ENCODE measurements at regions not wholly inside any gene's neighbourhood (a gene's known extent, or its start where the extent isn't known, plus 50 kb on each side); places are given as distances from the start of the nearest gene placed in this dataset.
"Not testable (repeated sequence)": the region's sequence is repeated elsewhere in the genome, so short reads cannot be mapped to it uniquely, and the experiment has no call there.

DNA sequence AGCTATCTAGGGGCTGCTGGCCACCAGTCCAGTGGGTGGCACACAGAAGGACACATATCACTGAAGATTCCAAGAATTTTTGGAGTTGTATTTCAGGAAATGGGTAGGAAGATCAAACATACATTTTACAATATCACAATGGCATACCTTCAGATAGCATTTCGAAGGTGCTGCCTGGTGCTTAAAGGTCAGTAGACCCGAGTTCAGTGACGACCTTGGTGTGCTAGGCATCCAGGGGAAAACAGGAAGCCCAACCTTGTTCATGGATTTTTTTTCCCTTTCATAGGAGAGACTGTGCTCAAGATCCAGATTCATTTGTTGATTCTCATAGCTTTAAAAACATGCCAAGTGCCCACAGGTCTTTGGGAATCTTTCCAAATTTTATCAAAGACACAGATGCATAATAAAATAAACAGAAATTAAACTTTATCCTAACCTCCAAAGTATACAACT lies 51.0 kb upstream of the RCBTB2 start:
- DNase-seq (ENCODE audit: low read depth, low spot score): no peak

DNA sequence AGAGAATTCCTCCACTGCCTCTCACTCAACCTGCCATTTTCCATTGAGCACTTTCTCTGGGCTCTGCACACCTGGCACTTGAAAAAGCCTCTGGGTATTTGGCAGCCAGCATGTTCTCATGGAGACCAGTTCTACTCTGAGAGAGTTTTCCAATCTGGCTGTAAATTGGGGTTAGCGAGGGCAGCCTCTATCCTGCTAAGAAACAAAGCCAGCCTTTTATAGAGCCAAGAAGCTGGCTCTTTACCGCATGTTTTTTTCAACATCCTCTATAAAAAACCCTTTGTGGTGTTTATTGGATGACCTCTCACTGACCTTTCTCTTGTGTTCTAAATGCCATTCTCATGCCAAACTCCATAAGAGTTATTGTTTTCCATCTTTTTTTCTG lies 52.6 kb upstream of the RCBTB2 start:
- no peak for DNase-seq (ENCODE audit: low read depth, low spot score)

DNA sequence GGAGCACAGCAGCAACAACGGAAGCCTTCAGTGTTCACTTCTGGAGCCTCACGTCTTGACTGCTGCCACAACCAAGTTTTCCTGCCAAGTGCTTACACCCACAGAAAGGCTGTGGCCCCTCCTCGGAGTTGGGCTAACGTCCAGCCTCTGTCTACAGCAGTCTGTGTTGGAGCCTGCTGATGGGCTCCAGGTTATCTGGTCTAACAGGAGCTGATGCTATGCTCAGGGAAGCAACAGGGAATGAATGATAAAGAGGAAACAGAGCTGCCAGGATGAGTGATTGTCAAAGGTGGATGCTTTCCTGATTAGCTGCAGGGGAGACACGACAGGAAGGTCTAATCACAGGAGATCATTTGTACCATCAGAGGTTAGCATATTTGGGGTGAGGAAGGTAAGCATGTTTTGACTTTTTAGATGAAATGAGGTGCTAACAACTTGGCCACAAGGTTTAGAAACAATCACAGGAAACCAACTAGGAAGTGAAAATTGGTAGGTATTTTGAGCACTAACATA lies 53.8 kb upstream of the RCBTB2 start:
- DNase-seq (ENCODE audit: low read depth, low spot score): no peak

DNA sequence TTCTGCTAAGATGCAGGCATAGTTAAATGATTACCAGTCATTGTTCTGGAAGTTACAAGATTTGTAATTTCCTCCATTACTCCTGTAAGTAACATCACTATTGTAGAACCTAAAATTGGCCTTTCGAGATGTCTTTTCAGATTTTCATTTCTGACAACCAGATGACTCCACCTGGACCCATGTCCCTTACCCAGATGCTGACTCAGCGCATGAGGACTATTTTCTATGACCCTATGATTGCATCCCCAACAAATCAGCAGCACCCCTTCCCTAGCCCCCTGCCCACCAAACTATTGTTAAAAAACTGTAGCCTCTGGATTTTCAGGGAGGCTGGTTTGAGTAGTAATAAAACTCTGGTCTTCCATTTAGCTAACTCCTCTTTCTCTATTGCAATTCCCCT lies 55.2 kb upstream of the RCBTB2 start:
- no peak for DNase-seq (ENCODE audit: low read depth, low spot score)

DNA sequence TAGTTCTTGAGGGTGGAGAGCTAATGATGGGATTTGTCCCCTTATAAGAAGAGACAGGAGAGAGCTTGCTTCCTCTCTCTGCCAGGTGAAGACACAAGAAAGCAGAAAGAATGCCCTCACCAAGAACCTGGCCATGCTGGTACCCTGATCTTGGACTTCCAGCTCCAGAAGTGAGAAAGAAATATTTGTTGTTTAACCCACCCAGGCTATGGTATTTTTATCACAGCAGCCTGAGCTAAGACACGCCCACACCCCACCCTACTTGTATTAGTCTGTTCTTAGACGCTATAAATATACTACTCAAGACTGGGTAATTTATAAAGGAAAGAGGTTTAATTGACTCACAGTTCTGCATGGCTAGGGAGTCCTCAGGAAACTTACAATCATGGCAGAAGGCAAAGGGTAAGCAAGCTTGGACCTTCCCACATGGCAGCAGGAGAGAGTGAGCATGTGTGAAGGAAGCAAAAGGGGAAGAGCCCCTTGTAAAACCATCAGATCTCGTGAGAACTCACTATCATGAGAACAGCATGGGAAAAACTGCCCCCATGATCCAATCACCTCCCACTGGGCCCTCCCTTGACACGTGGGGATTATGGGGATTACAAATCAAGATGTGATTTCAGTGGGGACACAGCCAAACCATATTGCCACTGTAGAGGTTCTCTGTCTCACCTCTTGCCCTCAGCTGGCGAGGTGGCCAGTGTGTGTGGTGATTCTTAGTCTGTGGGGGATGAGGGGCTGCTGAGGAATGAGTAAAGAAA lies 57.4 kb upstream of the RCBTB2 start:
- DNase-seq (ENCODE audit: low read depth, low spot score): no peak

DNA sequence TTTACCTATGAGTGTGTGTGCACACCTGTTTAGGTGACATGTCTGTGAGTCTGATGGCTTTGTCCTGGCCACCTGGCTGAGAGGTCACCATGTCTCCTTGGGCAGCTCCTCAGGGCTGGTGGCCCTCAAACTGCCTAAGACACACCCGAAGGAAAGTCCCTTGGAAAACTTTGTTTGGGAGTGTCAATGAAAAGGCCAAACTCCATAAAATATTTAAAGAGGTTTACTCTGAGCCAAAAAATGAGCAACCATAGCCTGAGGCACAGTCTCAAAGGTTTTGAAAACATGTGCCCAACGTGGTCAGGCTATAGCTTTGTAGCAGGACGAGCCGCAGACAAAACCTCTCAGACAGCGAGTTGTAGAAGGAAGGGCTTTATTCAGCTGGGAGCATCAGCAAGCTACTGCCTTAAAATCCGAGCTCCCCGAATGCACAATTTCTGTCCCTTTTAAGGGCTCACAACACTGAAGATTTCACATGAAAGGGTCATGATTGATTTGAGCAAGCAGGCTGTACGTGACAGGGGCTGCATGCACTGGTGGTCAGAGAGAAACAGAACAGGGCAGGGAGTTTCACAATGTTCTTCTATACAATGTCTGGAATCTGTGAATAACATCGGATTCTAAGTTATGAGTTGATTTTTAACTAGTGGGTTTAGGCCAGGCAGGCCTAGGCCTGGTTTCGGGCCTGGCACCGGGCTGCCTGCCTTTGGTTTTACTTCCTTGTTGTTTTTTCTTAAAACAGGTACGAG lies 58.4 kb upstream of the RCBTB2 start:
- not testable (repeated sequence) for DNase-seq (ENCODE audit: low read depth, low spot score)

DNA sequence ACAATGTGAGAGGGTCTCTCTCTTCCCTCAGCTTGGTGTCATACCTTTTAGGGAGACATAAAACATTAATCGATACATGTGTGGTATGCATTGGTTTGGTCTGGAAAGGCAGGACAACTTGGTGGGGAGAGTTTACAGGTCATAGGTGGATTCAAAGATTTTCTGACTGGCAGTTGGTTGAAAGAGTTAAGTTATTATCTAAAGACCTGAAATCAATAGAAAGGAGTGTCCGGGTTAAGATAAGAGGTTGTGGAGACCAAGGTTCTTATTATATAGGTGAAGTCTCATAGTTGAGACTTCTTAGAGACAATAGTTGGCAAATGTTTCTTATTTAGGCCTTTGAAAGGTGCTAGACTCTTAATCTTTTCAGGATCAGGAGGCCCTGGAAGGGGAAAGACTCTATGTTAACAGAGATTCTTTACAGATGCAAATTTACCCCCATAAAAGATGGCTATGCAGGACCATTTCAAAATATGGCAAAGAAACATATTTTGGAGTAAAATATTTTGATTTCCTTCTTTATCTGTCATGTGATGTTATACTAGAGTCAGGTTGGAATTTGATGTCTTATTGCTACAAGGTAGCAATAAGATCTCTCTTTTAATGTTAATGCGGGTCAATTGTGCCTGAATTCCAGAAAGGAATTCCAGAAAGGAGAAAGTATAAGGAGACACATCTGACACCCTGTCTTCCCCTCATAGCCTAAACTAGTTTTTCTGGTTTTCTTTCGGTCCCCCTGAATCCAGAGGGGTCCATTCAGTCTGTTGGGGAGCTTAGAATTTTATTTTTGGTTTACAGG lies 59.2 kb upstream of the RCBTB2 start:
- no peak for DNase-seq (ENCODE audit: low read depth, low spot score)

DNA sequence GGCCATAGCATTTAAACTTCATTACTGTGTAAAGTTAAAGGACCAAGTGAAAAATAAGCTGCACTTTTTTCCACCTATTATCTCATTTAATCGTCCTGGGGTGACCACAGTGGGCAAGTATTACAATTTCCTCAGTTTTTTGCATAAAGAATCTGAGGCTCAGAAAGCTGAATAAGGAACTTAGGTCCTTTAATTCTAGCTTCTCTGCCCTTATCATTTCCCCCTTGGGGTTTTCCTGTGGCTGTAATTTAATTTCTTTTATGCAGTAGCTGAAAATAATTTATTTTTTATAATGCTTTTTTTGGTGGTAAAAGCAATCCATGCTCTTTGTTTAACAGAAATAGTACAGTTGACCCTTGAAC lies 59.8 kb upstream of the RCBTB2 start:
- DNase-seq (ENCODE audit: low read depth, low spot score): no peak

DNA sequence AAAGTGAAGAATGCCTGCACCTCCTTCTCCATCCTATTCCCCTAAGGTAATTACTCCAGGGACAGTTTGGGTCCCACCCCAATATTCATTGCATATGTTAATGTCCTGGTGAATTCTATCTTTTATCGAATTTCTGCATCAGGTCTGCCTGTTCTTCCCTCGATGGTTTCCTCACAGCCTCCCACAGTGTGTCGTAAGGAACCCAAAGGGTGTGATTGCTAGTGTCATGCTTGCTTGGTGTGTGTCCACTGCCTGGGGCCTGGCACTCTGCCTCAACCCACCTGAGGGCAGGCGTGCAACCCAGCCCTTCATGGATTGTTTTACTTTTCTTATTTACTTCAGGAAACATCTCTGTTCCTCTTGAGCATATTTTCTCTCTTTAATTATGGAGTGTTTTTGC lies 60.2 kb upstream of the CYSLTR2 start:
- DNase-seq (ENCODE audit: low read depth, low spot score): no peak

DNA sequence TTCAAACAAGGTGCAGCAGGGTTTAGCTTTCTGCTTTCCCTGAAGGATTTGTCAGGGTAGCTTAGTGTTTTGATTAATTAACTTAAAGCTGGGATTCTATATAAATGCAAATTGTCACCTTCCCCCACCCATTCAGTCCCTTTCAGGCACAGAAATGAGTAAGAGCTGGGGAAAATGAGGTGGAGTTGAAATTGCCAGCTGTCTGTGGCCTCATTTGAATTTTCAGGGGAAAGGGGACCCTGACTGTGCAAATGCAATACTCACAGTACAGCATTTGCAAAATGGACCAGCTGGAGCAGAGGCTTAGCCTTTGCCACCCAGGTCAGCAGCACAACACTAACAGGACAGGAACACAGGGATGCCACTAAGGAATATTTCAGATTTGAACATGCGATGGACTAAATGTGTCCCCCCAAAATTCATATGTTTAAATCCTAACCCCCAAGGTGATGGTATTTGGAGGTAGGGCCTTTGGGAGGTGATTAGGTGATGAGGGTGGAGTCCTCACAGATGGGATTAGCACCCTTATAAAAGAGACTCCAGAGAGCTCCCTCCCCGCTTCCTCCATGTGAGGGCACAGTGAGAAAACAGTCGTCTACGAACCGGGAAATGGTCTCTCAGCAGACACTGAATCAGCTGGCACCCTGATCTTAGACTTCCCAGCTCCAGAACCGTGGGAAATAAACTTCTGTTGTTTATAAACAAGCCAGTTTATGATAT lies 59.5 kb upstream of the CYSLTR2 start:
- DNase-seq (ENCODE audit: low read depth, low spot score): no peak

DNA sequence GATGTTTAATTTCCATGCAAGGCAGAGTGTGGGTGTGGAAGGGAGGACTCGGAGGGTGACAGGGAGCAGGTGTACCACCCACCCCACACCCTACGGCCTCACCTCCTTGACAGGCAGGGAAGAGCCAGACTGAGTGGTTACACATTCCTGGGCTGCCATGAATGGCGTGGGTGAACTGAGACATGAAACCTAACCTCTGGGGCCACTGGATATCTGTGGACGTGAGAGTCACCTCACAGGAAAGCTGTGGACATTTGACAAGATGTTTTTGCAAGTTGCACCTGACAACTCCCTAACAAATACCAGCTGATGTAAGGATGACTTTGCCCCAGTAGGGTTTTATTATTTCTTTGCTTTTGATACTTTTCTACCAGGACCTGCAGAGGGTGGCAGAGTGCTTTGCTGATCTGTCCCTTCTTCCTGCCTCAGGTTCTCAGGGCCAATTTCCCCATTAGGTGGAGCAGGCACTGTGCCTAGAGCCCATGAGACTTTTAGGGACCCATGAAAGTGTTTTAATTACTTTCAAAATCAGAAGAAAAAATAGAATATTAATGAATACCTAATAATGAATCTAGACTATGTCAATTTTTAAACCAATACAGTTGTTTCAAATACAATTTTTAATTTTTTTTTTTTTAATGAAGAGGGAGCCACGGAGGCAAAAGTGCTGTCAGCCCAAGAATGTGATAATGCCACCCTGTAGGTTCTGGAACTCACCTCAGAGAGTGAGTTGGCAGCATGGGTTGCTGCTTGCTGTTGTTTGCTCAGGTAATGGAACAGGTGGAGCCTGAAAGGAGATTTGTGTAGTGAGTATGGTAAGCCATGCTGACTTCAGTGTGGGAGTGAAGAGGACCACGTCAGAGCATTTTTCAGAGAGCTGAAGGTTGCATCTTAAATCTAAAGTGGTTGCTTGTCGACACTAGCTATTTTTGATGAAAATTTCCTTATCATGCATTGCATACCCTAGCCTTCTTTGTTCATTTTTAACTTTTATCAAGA lies 58.0 kb upstream of the CYSLTR2 start:
- peak; percentile 25 for DNase-seq (ENCODE audit: low read depth, low spot score)

DNA sequence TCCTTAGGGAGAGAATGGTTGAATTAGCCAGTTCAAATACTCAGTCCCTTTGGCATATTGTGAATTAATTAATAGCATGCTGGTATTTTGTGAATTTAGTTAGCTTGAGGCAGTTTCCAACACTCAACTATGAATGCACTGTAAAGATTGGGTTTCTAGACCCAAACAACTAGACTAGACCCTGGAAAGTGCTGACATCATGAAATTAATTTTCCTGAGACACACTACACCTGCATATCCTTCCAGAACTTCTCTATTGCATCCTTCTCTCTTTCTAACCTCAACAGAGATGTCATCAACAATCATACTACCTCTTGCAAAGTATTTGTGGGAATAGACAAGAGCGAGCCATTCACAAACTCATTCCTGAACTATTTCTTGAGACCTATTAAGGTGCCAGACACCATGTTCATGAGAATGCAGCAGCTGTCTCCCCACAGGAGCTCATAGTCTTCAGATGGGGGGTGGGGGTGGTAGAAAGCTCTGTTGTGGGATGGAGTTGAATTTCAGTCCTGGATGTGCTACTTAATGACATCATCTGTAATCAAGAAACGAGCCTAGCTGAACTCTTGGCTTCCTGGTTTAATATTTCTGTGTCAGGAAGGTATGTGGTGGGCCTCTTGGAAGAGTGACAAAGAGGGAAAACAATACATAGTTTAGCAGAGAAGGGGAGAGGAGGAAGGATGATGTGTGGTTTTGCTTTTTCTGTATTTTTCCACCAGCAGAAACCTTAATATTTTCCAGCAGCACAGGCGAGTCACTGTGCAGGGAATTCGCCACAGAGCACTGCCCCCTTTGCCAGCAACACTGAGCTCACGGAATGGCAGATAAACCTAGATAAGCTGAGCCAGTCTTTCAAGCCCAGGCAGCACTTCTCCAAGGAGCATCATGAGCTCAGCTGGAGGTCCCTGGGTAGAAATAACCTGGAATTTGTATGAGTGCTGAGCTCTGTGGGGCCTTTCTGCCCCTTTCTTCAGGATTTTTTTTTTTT lies 53.1 kb upstream of the CYSLTR2 start:
- no peak for DNase-seq (ENCODE audit: low read depth, low spot score)

DNA sequence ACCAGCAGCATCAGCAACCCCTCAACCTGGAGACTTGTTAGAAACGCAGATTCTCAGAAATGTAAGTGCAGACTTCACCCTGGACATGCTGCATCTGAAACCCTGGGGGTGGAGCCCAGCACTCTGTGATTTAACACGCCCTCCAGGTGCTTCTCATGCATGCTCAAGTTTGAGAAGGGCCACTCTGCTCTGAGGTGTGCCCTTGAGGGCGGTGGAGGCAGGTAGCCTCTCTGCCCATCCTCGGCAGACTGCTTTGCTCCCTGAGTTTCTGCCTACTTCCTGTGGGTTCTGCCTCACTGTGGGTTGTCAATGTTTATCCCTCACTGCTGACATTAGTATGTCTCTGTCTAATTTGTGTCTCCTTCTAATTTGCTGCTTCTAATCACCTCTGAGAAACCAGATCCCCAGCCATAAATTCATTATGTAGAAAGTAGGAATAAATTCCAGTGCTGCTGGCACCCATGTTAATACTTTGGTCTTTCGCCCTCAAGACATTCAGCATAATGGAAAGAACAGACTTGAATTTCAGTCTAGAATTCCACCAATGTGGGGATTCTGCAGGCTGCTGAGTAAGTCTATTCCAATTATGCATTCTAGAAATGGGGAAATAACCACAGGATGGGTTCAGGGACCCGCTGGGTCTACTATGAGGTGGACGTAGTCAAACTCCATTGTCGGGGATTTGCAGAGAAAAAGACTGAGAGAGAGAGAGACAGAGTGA lies 51.3 kb upstream of the CYSLTR2 start:
- no peak for DNase-seq (ENCODE audit: low read depth, low spot score)

DNA sequence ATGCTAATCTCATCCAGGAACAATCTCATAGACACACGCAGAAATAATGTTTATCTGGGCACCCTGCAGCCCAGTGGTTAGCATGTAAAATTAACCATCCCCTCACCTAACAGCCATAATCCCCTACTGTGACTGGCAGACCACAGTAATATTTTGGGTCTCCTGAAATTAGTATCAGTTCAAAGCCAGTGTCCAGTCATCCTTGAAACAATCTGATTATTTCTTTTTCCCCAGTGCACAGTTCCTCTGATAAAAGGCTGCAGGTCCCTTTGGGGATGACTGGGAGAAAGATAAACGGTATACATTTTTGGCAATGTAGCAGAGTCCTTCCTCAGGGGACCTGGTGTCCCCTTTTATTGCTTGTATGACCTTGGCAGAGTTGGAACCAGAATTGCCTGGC lies 50.4 kb upstream of the CYSLTR2 start:
- no peak for DNase-seq (ENCODE audit: low read depth, low spot score)
